ENCODE measurements at regions not wholly inside any gene's neighbourhood (a gene's known extent, or its start where the extent isn't known, plus 50 kb on each side); places are given as distances from the start of the nearest gene placed in this dataset.

DNA sequence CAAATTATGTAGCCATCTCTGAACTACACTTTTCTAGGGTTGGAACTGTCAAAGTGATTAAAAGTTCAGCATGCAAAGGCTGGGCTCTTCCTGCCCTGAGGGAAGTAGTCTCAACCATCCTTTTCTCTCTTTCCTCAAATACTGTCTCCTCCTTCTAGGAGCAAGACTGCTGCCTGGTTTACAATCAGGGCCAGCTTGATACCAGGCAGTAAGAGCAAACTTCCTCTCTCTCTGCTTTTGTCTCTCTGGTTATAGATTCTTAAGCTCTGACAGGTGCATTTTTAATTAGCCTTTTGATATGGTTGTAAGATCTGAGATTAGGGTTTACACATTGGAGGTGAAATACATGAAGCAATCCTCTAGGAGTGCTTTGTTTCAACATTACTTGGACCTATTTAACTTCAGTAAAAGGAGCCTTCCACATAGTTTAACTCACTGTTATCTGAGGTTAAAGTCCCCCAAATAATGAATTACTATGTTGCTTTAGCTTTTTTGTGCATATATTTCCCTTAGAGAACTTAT, 436.1 kb downstream of the SPATA31D1 start:
- no peak for TF ChIP-seq TAF1 (IDR thresholded peaks at IDR 0.05; ENCODE audit: borderline replicate concordance, insufficient read depth, low read length)
- no peak for TF ChIP-seq POLR2AphosphoS5 (IDR thresholded peaks at IDR 0.05; ENCODE audit: low read depth, low read length)

All from PFSK-1 (cell line).